Neural progenitor cell (in vitro differentiated cells): ENCODE measurements at regions not wholly inside any gene's neighbourhood (a gene's known extent, or its start where the extent isn't known, plus 50 kb on each side); places are given as distances from the start of the nearest gene placed in this dataset.

ENCODE experiments used
- EZH2 ChIP-seq: fragments of 200-600 bp; sonication (generic); IDR thresholded peaks from 2 replicates; pipeline ENCODE4 v1.6.1; 2017; ENCODE audit warnings: antibody characterized with exemption, mild to moderate bottlenecking, moderate library complexity
- TF ChIP-seq, protein P1 (sequence below): fragments of 200-600 bp; sonication (generic); IDR thresholded peaks from 2 replicates; pipeline ENCODE4 v1.5.1; 2017; ENCODE audit warnings: antibody characterized with exemption, mild to moderate bottlenecking

DNA sequence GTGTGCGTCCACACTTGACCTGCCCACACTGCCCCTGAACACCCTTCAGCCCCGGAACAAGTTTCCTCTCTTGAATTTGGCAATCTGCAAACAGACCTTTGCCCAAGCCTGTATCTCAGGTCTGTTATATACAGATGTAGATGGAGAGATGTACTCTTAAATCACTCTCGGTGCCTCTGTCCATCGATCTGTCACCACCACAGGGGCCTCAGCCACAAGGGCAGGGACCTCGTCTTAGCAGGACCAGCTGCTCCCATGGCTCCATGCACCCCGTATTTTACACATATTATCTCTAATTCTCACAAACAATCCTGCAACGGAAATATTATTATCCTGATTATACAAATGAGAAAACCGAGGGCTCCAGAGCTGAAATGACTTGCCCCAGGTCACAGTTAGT, 313.4 kb downstream of the BCL11B start:
- TF ChIP-seq, protein P1, sequence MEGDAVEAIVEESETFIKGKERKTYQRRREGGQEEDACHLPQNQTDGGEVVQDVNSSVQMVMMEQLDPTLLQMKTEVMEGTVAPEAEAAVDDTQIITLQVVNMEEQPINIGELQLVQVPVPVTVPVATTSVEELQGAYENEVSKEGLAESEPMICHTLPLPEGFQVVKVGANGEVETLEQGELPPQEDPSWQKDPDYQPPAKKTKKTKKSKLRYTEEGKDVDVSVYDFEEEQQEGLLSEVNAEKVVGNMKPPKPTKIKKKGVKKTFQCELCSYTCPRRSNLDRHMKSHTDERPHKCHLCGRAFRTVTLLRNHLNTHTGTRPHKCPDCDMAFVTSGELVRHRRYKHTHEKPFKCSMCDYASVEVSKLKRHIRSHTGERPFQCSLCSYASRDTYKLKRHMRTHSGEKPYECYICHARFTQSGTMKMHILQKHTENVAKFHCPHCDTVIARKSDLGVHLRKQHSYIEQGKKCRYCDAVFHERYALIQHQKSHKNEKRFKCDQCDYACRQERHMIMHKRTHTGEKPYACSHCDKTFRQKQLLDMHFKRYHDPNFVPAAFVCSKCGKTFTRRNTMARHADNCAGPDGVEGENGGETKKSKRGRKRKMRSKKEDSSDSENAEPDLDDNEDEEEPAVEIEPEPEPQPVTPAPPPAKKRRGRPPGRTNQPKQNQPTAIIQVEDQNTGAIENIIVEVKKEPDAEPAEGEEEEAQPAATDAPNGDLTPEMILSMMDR = no peak
- TF ChIP-seq EZH2 = no peak
